ENCODE measurements at regions not wholly inside any gene's neighbourhood (a gene's known extent, or its start where the extent isn't known, plus 50 kb on each side); places are given as distances from the start of the nearest gene placed in this dataset.
A peak's percentile ranks its signal among the peaks of the same experiment; 100 is the strongest.

GRCh38 chr3:150349314-150350097 lies 58.6 kb upstream of the TSC22D2 start:
- no peak overlapping the region for H3K4me3 ChIP-seq
- no peaks in the 10 kb centered on the region for H3K27me3 ChIP-seq
- 42% methylated on average over 7 of the region's 7 CpGs for WGBS
- peaks cover 41% of the 10 kb centered on the region for H3K4me1 ChIP-seq
- TF ChIP-seq, protein P1, sequence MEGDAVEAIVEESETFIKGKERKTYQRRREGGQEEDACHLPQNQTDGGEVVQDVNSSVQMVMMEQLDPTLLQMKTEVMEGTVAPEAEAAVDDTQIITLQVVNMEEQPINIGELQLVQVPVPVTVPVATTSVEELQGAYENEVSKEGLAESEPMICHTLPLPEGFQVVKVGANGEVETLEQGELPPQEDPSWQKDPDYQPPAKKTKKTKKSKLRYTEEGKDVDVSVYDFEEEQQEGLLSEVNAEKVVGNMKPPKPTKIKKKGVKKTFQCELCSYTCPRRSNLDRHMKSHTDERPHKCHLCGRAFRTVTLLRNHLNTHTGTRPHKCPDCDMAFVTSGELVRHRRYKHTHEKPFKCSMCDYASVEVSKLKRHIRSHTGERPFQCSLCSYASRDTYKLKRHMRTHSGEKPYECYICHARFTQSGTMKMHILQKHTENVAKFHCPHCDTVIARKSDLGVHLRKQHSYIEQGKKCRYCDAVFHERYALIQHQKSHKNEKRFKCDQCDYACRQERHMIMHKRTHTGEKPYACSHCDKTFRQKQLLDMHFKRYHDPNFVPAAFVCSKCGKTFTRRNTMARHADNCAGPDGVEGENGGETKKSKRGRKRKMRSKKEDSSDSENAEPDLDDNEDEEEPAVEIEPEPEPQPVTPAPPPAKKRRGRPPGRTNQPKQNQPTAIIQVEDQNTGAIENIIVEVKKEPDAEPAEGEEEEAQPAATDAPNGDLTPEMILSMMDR (IDR thresholded peaks at IDR 0.05): no peak
- TF ChIP-seq POLR2A (IDR thresholded peaks at IDR 0.05): no peak
- TF ChIP-seq EP300 (IDR thresholded peaks at IDR 0.05): no peak
- TF ChIP-seq POLR2AphosphoS5 (IDR thresholded peaks at IDR 0.05): no peak
- peak overlapping the region; percentile 52 for H3K27ac ChIP-seq
- DNase-seq (ENCODE audit: low spot score in 2 of 2): no peak
- no peaks in the 10 kb centered on the region for H3K9me3 ChIP-seq
- no peaks in the 10 kb centered on the region for H3K36me3 ChIP-seq

DNA sequence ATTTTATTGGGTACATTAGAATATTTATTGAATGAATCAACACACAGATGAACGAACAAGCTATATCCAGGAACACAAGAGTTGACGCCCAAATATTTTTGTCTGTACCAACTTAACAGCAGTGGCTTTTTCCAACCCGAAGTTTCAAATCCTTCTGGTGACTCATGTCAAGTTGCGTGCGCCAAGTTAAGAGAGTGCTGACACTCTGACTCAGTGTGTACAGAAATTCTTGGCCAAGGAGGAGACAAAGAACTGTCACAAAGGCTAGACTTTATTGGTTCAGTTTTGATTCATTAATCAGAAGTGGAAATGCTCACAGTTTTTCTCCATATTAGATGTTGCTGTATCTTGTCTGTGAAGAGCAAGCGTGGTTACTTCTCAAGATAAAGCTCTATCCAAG lies 59.6 kb upstream of the TSC22D2 start:
- H3K27me3 ChIP-seq: no peaks in the 10 kb centered on the region
- TF ChIP-seq POLR2AphosphoS5 (IDR thresholded peaks at IDR 0.05) (peak in 1 of 3 donors; percentile 32), POLR2A (IDR thresholded peaks at IDR 0.05) (no peak)
- peak overlapping the region; percentile 72 for H3K27ac ChIP-seq
- no peaks in the 10 kb centered on the region for H3K9me3 ChIP-seq
- DNase-seq (ENCODE audit: low spot score in 2 of 2): peak in 1 of 2 donors; percentile 73
- H3K4me3 ChIP-seq: no peak overlapping the region
- WGBS: 11% methylated on average over 6 of the region's 6 CpGs
- H3K36me3 ChIP-seq: no peaks in the 10 kb centered on the region
- H3K4me1 ChIP-seq: peaks cover 48% of the 10 kb centered on the region

GRCh38 chr3:150346981-150347863 lies 60.9 kb upstream of the TSC22D2 start:
- Histone ChIP-seq H3K27ac (peak overlapping the region; percentile 72), H3K4me1 (peaks cover 48% of the 10 kb centered on the region), H3K4me3 (no peak overlapping the region), H3K36me3 (no peaks in the 10 kb centered on the region), H3K27me3 (no peaks in the 10 kb centered on the region), H3K9me3 (no peaks in the 10 kb centered on the region)
- WGBS: 50% methylated on average over 10 of the region's 10 CpGs
- no peak for DNase-seq (ENCODE audit: low spot score in 2 of 2)
- TF ChIP-seq, protein P1 (IDR thresholded peaks at IDR 0.05): no peak
- TF ChIP-seq POLR2A (IDR thresholded peaks at IDR 0.05) (no peak), POLR2AphosphoS5 (IDR thresholded peaks at IDR 0.05) (no peak), EP300 (IDR thresholded peaks at IDR 0.05) (no peak)

- TF ChIP-seq, protein P1 (IDR thresholded peaks at IDR 0.05): no peak
- TF ChIP-seq POLR2A (IDR thresholded peaks at IDR 0.05) (no peak), EP300 (IDR thresholded peaks at IDR 0.05) (no peak), POLR2AphosphoS5 (IDR thresholded peaks at IDR 0.05) (no peak)
- no peak for DNase-seq (ENCODE audit: low spot score in 2 of 2)
- H3K27me3 ChIP-seq: no peaks in the 10 kb centered on the region
- no peak overlapping the region for H3K4me3 ChIP-seq
- H3K9me3 ChIP-seq: no peaks in the 10 kb centered on the region
- H3K4me1 ChIP-seq: peaks cover 48% of the 10 kb centered on the region
- no peaks in the 10 kb centered on the region for H3K36me3 ChIP-seq
- 74% methylated on average over 6 of the region's 6 CpGs for WGBS
- H3K27ac ChIP-seq: no peak overlapping the region
These were observed 61.8 kb upstream of the TSC22D2 start for GRCh38 chr3:150346266-150346665.

GRCh38 chr3:150345021-150345538 lies 63.0 kb upstream of the TSC22D2 start:
- WGBS: 48% methylated on average over 10 of the region's 10 CpGs
- Histone ChIP-seq H3K9me3 (no peaks in the 10 kb centered on the region), H3K4me3 (no peak overlapping the region), H3K4me1 (peaks cover 48% of the 10 kb centered on the region), H3K27me3 (no peaks in the 10 kb centered on the region), H3K36me3 (no peaks in the 10 kb centered on the region), H3K27ac (no peak overlapping the region)
- TF ChIP-seq POLR2AphosphoS5 (IDR thresholded peaks at IDR 0.05) (peak in 1 of 3 donors; percentile 27), EP300 (IDR thresholded peaks at IDR 0.05) (no peak)
- DNase-seq (ENCODE audit: low spot score in 2 of 2): no peak
